Endothelial cell of hepatic sinusoid (primary cell): ENCODE measurements at regions not wholly inside any gene's neighbourhood (a gene's known extent, or its start where the extent isn't known, plus 50 kb on each side); places are given as distances from the start of the nearest gene placed in this dataset.

ENCODE experiments used
- in situ Hi-C: cut with HindIII; loops from 2 replicates; pipeline ENCODE4 v1.10.0; 2017; ENCODE audit warnings: low sequenced_read_pairs

DNA sequence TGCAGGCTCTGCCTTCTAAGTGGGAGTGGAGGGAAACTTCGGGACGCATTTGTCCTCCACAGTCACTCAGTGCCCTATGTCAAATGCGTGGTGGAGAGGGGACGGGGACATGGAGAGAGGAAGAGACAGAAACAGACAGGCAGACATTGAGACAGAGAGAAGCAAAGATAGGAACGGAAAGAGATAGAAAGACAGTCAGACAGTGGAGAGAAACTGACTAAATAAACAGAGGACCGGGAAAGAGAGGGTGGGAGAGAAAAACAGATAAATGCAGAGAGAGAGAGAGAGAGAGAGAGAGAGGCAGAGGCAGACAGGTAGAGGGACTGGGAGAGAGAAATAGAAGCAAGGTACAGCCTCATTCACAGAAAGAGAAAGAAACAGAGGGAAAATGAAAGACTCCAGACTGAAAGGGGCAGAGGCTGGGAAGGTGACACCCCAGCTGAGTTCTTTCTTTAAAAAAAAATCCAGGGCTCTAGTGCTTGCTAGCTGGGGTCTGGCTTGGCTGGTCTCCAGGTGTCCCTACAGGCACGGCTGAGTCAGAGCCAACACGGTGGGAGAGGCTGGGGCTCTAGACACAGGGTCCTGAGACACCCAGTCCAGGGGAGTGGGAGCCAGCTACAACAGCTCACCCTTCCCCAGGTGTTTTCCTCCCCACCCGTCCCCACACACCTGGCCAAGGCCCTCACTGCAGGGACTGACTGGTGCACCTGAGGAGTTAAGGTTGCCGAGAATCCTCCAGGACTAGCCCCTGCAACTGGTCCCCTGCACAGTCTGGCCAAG, 506.1 kb upstream of the PROK2 start:
- in situ Hi-C loops: no loop called here

DNA sequence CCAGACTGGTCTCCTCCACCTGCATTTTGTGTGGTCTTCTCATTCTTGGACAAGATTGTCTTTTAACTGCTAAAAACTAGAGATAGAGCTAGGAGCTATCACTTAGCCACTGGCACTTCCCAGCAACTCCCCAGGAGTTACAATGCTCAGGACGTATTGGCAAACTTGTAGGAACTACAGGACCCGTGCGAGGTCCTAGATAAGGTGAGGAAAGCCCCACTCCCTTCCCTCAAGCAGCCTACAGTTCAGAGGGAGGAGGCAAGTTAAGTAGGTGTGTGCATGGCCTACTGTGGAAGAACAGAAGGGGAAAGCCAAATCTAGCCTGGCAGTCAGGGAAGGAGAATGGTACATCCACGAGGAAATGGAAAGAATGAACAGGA, 504.7 kb upstream of the PROK2 start:
- in situ Hi-C loops: no loop called here

DNA sequence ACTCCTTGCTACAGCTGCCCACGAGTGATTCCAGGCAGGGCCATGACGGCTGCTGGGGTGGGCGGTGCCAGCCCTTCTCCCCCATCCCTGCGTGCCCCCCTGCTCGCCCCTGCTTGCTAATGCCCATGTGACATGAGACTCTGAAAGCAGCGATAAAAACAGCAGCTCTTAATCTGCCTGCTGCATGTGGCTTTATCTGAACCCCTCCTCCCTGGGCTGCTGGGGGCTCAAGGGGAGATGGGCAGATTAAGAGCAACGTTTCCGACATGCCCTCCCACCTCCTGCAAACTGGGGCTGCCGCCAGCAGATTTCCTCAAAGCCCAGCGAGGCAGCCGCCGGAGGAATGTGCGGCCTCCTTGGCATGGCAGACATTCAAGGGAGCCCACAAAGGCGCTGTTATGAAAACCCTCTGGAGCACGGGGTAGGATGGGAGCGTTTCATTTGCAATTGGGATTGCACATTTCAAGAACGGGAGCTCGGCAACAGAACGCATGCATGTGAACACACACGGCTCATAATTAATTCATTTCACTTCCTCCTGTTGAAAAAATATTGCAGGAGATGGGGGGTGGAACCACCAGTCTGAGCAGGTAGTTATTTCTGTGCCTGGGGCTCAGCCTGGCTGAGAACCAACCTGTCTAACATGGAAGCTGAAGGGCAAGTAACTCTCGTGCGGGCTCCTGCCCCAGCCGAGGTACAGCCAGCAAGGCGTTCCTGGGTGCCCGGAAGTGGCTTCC, 504.2 kb upstream of the PROK2 start:
- in situ Hi-C loops: no loop called here

DNA sequence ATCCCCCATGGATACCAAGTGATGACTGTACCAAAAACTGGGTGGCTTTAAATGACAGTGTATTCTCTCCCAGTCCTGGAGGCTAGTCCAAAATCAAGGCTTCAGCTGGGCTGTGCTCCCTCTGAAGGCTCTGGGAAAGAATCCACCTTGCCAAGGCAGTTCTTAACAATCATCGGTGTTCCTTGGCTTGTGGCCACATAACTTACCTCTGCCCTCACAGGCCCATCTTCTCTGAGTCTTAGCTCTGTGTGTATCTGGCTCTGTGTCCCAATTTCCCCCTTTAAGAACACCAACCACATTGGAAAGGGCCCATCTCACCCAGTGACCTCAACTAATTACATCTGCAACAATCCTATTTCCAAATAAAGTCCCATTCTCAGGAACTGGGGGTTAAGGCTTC, 503.0 kb upstream of the PROK2 start:
- in situ Hi-C loops: no loop called here

DNA sequence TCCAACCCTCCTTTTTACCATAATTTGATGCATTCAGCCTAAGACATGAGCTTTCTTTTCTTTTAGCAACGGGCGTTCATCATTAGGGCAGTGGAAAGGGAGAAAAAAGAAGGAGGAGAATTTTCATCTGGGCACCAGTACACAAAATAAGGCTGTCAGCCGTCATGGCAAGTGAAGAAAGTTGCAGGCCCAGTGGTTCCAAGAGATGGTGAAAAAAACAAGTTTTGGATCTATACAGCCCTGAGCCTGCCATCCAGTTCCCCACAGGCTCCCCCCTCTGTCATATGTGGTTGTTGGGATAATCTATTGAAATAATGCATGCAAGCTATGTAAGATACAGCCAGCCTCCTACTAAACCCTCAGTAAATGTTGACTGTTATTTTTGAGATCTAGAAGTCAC, 500.6 kb upstream of the PROK2 start:
- in situ Hi-C loops: no loop called here

DNA sequence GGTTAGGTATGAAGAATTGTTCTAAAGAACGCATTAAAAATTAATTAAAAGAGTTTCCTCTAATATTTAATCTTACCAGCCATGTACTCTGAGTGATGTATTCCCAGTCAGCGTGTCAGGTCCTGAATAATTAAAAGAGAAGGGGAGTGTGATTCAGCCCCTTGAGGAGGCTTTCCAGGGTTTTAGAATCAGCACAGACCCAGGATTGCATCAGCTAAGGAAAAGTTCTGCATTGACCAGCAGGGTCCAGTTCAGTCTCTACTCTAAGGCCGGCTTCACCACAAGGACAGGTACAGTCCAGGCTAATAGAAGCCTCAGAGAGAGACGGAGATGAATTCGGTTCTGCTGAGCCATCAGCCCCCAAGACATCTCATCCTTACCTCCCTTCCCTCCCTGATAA, 499.5 kb upstream of the PROK2 start:
- in situ Hi-C loops: no loop called here

DNA sequence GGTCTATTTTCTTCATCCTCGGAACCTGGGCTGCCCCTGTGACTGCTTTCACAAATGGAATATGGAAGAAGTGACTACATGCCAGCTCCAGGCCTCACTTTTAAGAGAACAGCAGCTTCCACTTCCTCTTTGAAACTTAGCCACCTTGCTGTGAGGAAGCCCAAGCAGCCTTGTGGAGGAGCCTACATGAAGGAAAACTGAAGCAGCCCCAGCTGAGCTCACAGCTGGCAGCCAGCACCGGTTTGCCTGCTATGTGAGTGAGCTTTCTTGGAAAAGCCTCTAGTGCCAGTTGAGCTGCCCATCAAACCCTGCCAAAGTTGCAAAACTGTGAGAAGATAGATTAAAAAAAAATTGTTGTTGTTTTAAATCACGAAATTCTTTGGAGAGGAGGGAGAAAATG, 498.0 kb upstream of the PROK2 start:
- in situ Hi-C loops: no loop called here

DNA sequence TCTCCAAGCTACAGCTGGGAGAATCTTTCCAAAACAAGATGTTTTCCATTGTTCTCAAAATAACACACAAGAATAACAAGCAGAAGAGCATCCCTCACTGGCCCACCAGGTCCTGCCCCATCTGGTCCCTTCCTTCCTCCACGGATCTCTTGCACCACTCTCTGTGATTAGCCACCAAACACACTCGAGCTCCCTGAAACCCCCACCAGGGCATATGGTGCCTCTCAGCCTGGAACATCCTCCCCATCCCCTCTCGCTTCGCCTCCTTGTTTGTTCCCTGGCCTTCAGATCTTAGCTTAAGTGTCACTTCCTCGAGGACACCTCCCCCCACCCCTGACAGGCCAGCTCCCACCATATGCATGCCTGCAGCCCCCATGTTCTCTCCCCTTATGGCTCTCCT, 496.6 kb upstream of the PROK2 start:
- in situ Hi-C loops: no loop called here

DNA sequence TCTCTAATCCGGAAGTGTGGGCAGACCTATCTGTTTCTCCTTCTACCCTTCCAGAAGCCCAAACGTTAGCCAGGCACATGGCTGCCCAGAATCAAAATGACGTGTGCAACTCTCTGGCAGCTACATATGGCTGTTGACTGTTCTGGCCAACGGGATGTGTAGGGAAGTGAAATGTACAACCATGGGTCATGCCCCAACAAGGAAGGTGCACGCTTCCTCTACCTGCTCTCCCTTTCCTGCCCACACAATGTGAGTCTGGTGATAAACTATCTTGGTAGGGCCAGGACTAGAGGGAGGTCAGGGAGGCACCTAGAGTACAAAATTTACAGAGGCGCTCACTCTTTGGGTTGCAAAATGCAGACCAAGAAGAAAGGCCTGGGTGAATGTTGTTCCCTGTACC, 495.9 kb upstream of the PROK2 start:
- in situ Hi-C loops: no loop called here

DNA sequence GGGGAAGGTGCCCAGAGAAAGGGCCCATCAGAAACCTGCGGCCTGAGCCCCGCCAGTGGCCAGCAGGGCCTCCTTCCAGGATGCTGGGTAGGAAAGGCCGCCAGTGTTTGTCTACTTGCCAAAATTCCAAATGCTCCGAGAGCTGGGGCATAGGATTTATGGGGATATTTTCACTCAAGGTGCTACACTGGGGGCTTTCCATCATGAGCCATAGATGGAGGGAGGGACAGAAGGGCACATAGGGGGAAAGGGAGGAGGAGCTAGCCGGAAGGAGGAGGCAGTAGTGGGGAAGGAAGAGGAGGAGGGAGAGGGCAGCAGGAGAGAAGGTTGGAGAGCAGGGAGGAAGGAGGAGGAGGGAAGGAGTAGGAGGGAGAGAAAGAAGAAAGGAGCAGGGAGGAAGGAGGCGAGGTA, 494.7 kb upstream of the PROK2 start:
- in situ Hi-C loops: no loop called here

DNA sequence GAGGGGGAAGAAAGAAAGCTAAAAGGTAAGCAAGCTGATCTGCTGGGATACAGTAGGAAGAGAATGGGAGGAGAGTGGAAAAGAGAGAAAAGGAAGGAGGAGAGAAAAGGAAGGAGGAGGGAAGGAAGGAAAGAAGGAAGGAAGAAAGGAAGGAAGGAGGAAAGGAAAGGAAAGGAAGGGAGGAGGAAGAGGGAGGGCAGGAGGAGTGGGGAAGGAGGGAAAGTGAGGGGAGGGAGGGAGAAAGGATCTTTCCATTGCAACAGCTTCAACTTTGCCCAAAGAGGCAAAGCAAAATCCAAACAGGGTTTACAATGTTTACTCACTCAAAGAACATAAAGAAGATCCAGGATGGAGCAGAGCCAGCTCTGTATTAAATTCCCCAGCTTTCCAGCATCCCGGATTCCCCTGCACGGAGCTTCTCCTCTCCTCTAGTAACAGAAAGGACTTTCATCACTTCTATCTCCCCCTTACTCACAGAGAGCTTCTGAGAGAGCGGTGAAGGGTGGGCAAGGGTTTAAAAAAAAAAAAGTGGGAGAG, 494.2 kb upstream of the PROK2 start:
- in situ Hi-C loops: no loop called here

DNA sequence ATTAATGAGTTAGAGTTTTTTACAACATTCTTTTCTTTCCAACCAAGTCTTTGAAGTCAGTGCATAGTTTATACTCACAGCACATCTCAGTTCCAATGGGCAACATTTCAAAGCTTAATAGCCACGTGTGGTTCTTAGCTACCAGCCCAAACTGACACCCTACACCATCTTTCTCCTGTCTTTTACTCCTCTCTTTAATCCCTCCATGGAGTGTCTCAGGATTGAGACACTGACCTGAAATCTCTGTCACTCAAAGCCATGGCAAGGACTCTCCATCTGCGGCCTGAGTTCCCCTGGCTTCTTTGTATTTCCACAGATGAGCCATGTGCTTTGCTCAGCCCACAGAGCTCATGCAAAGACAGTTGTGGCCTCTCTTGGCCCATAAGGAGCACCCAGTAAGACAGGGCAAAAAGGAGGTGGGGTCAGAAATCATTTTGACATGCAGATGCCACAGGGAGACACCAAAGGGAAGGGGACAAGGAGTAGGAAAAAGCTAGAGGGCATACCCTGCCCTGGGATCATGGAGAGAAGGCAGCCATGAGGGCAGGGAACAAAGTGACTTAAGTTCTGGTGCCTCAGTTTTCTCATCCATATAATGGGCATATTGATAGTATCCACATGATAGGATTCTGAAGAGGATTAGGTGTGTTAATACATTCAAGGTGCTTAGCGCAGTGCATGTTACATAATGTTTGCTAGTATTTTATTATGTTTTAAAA, 493.6 kb upstream of the PROK2 start:
- in situ Hi-C loops: no loop called here

DNA sequence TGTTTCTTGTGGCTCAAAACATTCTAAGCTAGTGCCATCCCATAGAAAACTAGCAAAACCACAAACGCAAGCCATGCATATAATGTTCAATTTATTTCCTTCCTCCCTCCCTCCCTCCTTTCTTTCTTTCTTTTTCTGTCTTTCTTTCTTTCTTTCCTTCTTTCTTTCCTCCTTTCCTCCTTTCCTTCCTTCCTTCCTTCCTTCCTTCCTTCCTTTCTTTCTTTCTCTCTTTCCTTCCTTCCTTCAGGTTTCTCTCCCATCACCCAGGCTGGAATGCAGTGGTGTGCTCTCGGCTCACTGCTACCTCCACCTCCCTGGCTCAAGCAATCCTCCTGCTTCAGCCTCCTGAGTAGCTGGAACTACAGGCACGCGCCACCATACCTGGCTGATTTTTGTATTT, 492.8 kb upstream of the PROK2 start:
- in situ Hi-C loops: no loop called here

DNA sequence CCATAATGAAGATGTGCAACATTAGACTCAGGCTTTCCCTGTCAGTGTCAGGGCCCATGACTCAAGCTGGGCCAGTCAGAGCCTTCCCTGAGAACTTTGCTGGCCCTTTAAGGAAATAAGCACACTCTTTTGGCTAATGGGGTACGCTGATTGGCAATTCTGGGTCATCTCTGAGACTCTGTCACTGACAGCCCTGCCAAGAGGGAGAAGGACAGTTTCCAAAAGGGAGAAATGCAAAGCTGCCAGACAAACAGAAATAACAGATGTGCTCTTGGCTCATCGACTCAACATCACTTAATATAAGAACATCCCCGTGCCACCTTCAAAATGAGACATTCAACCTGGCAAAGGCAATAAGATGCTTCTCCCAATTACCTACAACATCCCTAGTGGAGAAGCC, 491.9 kb upstream of the PROK2 start:
- in situ Hi-C loops: no loop called here

DNA sequence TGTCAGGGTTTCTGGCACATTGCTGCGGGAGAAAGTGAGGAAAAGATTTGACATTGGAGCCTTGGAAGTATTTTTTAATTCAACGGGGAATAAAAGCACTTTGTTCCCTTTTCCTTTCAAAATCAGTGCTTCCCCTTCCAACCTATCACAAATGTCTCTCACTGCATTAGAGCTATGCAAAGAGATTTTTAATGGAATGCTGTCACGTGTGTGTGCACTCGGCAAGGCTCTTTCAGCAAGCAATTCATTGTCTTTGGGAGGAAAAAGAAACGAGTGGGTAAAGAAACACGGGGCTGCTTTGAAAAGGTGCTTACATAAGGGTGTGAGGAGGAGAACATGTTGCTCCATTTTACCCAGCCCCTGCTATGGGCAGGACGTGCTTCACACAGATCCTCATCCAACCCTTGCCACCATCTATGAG, 490.4 kb upstream of the PROK2 start:
- in situ Hi-C loops: no loop called here

DNA sequence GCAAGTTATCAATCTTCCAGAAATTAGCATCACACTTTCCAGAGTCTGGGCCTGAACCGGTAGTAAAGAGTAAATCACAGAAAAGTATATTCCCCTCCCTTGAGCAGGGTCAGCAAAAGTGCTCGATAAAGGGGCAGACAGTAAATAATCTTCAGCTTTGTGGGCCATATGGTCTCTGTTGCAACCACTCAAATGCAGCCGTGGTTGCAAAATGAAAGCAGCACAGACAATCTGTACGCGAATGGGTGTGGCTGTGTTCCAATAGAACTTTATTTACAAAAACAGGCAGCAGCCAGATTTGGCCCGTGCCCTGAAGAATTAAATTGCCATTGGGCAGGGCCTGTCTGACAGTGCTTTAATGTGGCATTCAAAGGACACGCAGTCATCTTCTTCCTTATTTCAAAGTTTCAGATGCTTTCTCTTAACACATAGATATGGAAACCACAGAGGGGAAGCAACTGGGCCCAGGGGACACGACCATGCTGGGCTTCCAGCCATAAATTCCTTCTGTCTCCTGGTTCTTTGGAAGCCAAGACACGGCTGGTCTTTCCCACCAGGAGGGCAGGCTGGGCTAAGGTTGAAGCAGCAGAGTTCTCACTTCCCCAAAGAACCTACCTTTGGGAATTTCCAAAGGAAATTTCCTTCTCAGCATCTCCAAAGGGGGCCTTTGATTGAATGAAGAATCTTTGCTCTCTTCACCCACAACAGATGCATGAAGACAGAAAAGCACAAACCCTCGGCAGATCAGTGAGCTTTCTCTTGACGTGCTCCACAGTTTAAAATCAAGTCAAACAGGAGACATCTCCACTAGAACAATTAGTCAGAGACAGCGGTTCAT, 489.8 kb upstream of the PROK2 start:
- in situ Hi-C loops: no loop called here

DNA sequence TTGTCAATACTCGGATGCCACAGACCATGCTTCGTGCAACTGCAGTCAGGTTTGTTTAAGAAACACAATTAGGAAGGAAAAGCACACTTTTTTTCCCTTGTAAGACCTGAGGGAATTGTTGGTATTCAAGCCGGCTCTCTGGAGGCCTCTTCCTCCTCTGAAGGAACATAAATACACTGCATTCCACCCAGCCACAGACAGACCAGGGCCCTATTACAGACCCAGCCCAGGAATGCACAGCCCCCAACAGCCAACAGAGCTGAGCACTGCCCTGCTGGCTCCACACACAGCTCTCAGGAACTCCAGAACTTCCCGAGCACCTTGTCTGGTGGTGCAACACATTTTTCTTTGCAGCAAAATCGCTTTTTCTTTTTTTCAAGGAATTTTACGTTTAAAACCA, 488.7 kb upstream of the PROK2 start:
- in situ Hi-C loops: no loop called here

DNA sequence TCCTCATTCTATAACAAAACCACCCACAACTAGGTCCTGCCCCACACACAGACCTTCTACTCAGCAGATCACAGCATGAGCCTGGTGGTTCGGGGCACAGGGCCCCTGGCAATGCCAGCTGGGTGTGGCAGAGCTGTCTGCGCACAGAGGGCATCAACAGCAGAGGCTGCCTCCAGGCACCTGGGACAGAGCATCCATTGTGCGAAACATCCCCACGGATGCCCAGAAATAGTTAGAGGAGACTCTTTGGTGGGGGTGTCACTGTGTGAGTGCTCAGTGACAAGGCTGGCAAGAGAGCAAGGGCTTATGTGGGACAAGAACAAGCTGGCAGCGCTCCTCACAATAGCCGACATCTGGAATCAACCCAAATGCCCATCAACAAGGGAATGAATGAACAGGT, 487.4 kb upstream of the PROK2 start:
- in situ Hi-C loops: no loop called here

DNA sequence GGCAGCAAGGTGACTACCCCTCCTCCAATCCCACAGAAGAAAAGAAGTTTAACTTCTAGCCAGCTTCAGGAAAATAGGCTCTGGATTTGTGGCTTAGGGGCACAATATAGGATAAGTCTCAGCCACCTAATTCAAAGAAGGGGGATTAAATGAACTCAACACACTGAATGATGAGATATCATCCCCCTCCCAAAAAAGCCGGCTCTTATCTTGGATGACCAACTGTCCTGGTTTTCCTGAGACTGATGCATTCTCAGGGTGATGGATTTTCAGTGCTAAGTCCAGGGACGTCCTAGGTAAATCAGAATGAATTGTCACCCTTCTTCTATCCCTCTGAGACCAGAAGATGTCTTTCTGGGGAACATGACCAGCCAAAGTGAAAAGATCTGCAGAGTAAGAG, 487.0 kb upstream of the PROK2 start:
- in situ Hi-C loops: no loop called here

DNA sequence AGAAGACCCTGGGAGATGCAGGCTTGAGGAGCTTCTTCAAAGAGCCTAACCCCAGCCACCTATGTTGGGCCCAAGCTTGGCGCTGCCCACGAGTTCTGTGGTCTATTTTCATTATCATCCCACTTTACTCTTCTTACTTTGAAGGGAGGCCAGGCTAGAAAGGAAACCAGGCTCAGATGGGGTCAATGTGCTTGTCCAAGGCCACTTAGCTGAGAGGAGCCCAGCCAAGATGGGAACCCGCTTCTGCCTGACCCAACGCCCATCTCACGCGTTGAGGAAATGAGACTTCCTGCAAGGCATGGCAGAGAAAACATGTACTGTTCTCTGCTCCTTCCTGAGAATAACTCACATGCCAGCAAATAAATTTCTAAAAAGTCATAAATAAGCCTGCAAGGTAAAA, 486.3 kb upstream of the PROK2 start:
- in situ Hi-C loops: no loop called here

DNA sequence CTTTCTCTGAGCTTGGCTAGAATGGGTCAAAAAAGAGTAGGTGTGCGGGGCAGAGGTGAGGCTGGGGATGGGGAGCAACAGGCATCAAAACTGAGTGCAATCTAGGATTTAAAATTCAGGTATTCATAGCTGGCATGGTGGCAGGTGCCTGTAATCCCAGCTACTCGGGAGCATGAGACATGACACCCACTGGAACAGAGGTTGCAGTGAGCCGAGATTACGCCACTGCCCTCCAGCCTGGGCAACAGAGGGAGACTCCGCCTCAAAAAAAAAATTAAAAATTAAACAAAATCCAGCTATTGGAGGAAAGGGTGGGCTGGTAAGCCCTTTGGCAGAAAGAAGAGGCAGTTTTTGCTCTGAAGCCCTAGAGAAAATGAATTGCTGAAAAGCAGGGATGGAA, 485.8 kb upstream of the PROK2 start:
- in situ Hi-C loops: no loop called here
